GM12874 (cell line): ENCODE measurements at regions not wholly inside any gene's neighbourhood (a gene's known extent, or its start where the extent isn't known, plus 50 kb on each side); places are given as distances from the start of the nearest gene placed in this dataset.

ENCODE experiments used
- TF ChIP-seq, protein P1 (sequence below): IDR thresholded peaks from 2 replicates; pipeline ENCODE4 v1.5.1; 2011; ENCODE audit warnings: low read depth, mild to moderate bottlenecking, control low read depth, low read length, moderate library complexity; ENCODE audit not compliant: insufficient read depth

DNA sequence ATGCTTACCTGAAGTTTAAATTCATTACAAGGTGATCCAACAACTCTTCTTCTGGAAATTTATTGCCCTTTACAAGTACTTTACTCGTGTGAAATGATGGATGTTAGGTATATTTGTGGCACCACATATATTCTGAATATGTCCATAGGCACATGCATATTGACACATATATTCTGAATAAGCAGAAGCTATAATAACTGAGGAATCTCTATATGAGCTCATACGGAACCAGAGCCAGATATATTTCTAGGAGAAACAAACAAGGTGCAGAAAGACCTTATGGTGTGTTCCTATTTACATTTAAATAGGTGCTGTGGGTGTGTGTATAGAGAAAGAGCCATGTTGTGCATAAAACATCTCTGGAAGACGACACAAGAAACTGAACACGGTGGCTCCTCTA lies 456.1 kb upstream of the NPVF start:
- TF ChIP-seq, protein P1, sequence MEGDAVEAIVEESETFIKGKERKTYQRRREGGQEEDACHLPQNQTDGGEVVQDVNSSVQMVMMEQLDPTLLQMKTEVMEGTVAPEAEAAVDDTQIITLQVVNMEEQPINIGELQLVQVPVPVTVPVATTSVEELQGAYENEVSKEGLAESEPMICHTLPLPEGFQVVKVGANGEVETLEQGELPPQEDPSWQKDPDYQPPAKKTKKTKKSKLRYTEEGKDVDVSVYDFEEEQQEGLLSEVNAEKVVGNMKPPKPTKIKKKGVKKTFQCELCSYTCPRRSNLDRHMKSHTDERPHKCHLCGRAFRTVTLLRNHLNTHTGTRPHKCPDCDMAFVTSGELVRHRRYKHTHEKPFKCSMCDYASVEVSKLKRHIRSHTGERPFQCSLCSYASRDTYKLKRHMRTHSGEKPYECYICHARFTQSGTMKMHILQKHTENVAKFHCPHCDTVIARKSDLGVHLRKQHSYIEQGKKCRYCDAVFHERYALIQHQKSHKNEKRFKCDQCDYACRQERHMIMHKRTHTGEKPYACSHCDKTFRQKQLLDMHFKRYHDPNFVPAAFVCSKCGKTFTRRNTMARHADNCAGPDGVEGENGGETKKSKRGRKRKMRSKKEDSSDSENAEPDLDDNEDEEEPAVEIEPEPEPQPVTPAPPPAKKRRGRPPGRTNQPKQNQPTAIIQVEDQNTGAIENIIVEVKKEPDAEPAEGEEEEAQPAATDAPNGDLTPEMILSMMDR, result no peak

DNA sequence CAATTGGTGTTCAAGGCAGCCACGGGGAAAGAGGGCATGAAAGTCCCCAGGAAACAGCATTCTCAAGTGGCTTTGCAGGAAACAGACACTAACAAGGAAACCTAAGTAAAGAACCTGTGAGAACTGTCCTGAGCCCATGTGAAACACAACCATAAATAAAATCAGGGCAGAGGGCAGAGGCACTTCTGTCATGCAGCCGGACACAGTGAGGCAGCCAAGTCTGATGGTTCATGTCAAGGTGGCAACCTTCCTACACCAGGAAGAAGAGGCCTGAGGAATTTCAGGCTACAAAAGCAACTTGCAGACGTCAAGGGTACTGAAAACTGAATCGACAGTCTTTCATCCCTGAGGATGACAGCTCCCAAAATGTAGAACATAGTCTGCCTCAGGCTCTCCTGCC lies 458.2 kb upstream of the NPVF start:
- TF ChIP-seq, protein P1, result no peak

DNA sequence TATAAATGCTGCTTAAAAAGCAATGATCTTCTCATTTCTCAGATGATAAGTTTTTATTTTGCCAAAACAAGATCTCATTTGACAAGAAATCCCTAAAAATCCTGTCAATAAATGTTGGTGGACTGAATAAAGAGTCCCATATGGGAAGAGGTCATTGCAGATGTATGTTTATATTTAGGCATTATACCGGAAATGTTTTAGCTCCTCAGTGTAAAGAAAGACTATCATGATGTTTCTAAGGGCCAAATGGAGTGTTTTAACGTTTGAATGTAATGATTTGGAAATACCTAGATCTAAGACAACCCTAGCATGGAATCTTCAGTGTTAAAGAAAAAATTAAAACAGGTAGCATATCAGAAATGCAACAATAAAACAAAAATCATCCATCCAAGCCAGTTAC lies 457.8 kb upstream of the NFE2L3 start:
- TF ChIP-seq, protein P1, result no peak

DNA sequence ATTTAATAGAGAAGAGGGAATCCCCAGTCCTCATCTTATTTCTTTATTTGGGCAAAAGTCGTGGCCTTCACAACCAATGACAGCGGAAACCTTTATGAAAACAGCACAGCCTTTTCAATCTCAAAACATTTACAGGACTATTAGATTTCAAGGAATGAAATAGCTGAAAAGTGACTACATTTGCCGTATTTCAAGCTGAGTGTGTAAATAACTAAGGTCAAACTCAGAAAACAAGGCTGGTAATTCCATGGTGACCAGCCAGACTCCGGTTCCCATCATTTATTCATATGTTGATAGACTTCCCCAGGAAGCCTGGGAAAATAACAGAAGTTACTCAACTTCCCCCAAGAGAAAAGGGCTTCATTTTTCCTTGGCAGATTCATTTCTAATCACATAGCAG lies 457.3 kb upstream of the NFE2L3 start:
- TF ChIP-seq, protein P1, result no peak

DNA sequence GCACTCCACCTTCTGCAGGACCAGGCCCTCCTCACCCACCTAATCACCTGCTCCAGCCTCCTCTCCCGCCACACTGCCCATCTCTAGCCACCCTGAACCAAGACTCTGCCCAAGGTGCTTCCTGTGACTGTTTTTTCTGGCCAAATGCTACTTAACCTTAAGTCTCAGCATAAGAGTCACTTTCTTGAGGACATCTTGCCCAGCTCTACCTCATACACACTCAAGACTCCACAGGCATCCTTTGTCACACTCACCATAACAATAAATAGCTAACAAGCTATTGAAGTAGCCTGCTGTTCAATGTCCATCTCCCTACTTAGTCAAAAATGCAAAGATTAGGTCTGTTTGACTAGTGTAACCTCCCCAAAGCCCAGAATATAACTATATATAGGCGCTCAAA lies 455.4 kb upstream of the NFE2L3 start:
- TF ChIP-seq, protein P1, result no peak

DNA sequence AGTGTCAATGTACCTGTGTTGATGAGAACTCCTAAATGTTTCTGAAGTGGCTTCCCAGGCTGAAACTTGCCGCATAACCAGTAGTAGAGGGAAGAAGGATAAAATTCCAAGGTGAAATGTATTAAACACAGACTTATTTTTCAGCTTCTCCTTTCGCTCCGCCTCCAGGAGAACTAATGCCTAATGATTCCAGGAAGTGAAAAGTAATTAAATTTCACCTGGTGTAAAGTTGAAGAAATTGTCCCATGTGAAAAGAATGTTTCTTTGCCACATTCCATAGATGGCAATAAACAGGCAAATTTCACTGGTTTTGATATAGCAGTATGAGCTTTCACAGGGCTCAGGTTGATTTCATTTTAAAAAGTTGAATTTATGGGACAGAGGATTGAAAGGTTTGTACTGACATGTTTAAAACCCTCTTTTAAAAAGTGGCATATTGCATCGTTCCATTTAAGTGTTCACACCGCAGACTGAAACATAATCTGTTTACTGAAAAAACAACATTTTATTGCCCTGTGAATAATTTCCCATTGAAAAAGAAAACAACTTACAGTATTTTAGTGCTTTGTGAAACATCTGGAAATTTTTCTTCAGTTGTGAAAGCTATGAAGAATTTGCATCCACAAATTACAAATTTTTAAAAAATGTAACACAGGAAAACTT lies 453.4 kb upstream of the NFE2L3 start:
- TF ChIP-seq, protein P1, result no peak

DNA sequence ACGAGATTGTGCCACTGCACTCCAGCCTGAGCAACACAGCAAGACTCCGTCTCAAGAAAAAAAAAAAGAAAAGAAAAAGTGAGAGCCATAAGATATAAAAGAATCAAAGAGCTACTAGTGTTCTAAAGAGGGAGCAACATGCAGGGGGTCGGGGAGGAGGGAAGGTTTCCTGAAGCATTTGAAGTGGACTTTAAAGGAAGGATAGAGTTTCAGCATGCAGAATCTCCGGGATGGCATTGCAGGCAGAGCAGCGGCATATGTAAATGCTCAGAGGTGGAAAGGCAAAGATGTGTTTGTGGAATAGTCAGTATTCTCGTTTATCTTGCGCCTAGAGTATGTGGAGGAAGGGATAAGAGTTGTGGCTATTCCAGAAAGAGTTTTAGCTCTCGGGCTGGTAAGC lies 447.6 kb upstream of the NFE2L3 start:
- TF ChIP-seq, protein P1, result no peak
